Pancreas (tissue), 10 donors: ENCODE measurements at regions not wholly inside any gene's neighbourhood (a gene's known extent, or its start where the extent isn't known, plus 50 kb on each side); places are given as distances from the start of the nearest gene placed in this dataset.
"Not testable (repeated sequence)": the region's sequence is repeated elsewhere in the genome, so short reads cannot be mapped to it uniquely, and the experiment has no call there.

Source experiments
- ATAC-seq, 4 donors: fragments of 200-7000 bp; cut with Tn5 transposase; one replicate each; pipeline versions ENCODE4 v1.8.0 to v1.9.1; 2020; ENCODE audit warnings: mild to moderate bottlenecking in 4 of 4, moderate library complexity in 4 of 4
- DNase-seq, 6 donors: peaks; one replicate each; pipeline ENCODE4 v3.0.0-alpha.2; 2020
- FAIRE-seq: peaks from 2 replicates; lab custom pipeline; 2012; peaks lifted over from hg19 to GRCh38; lab: Jason Lieb, UNC
- H3K27ac ChIP-seq, 4 donors: fragments of 200-600 bp; sonication (generic); 1 replicate in 3 of 4; 2 replicates in 1 of 4; pipeline versions ENCODE4 v1.5.0 to v1.8.0; 2020
- H3K27me3 ChIP-seq, 4 donors: fragments of 200-600 bp; one replicate each; pipeline ENCODE4 v1.8.0; 2021
- H3K36me3 ChIP-seq, 3 donors: fragments of 200-600 bp; sonication (generic) in 1 of 3; one replicate each; pipeline versions ENCODE4 v1.5.0 to v1.8.0; 2020 to 2021
- H3K4me1 ChIP-seq, 3 donors: fragments of 200-600 bp; one replicate each; pipeline ENCODE4 v1.8.0; 2021
- H3K4me3 ChIP-seq, 4 donors: fragments of 200-600 bp; sonication (generic) in 2 of 4; one replicate each; pipeline versions ENCODE4 v1.5.0 to v1.8.0; 2020 to 2021
- H3K9me3 ChIP-seq, 4 donors: fragments of 200-600 bp; one replicate each; pipeline ENCODE4 v1.8.0; 2021
- CTCF ChIP-seq, 4 donors: fragments of 200-600 bp; sonication (generic) in 3 of 4; IDR thresholded peaks; one replicate each; pipeline versions ENCODE4 v1.5.0 to v1.8.0; 2021; ENCODE audit warnings: antibody characterized with exemption in 4 of 4
- WGBS, 2 donors: extraction: QIAGEN DNeasy Blood & Tissue Kit; methylation state at CpG; one replicate each; pipeline ENCODE4 v1.1.7; 2013; 5-methylcytosine and 5-hydroxymethylcytosine counted together
- intact Hi-C, 3 donors: fragments of 100-400 bp; cut with DNase I; formaldehyde crosslinking; loops; one replicate each; pipeline versions ENCODE4 v1.11.1 to v1.14.2; 2022
- donor health status: healthy with polysubstance abuse.
- donor health status: DM: no; HTN: no; CAD: no; lungs with moderate emphysema.
- donor health status: DM: no; HTN: no; CAD: no.
- donor health status: control.
- donor health status: control.
- donor health status: Bipolar disorder and iron deficiency.
- donor health status: DM: yes; HTN: yes; CAD: no.
- donor health status: DM: no; HTN: no; CAD: no.
- donor health status: DM: no; HTN: no; CAD: no.
- donor health status: DM: yes; HTN: yes; CAD: no.

- H3K27me3 ChIP-seq, result no peaks in the 10 kb centered on the region
- H3K27ac ChIP-seq, result no peak overlapping the region
- intact Hi-C loops, result no loop called here
- H3K9me3 ChIP-seq, result no peaks in the 10 kb centered on the region
- no peak for FAIRE-seq
- no peak for TF ChIP-seq CTCF (IDR thresholded peaks at IDR 0.05)
- DNase-seq, result no peak
- no peak for ATAC-seq
- no peaks in the 10 kb centered on the region for H3K4me1 ChIP-seq
- no peak overlapping the region for H3K4me3 ChIP-seq
- H3K36me3 ChIP-seq, result no peaks in the 10 kb centered on the region
Observed at GRCh38 chr3:107913701-107914100, 177.1 kb downstream of the CD47 start.

DNA sequence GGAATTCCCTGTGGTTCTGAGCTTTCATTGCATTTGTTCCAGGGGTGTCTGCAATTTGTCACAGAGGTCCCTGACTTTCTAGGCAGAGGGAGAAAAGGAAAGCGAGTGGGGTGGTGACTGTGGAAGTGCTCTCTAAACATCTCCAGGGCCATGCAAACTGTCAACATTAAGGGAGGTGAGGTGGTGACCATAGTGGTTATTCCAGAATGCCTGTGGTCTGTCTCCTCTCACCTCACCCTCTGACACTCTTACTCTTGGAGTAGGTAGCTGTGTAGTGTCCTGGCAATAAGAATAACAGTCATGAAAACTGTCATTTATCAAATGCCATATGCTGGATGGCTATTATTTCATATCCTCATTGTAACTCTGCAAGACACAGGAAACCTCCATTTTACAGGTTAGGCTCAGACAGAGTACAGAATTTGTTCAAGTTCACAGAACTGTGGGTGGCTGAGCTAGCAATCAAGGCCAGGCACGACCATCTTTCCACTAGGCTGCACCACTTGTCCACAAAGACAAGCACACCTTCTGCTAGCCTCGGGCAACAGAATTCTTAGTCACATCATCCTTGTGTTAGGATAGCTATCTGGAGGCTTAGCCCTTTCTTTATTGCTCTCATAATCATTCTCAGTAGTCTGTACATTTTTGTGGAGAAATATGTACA is 179.4 kb downstream of the CD47 start:
- DNase-seq (no peak), ATAC-seq (no peak), FAIRE-seq (no peak)
- no peak overlapping the region for H3K4me3 ChIP-seq
- H3K36me3 ChIP-seq, result no peaks in the 10 kb centered on the region
- intact Hi-C loops, result no loop called here
- no peaks in the 10 kb centered on the region for H3K9me3 ChIP-seq
- no peak overlapping the region for H3K27ac ChIP-seq
- no peaks in the 10 kb centered on the region for H3K27me3 ChIP-seq
- H3K4me1 ChIP-seq, result no peaks in the 10 kb centered on the region
- TF ChIP-seq CTCF (IDR thresholded peaks at IDR 0.05), result no peak
- 60 to 65% methylated on average over 3 of the region's 3 CpGs for WGBS, 2 donors

DNA sequence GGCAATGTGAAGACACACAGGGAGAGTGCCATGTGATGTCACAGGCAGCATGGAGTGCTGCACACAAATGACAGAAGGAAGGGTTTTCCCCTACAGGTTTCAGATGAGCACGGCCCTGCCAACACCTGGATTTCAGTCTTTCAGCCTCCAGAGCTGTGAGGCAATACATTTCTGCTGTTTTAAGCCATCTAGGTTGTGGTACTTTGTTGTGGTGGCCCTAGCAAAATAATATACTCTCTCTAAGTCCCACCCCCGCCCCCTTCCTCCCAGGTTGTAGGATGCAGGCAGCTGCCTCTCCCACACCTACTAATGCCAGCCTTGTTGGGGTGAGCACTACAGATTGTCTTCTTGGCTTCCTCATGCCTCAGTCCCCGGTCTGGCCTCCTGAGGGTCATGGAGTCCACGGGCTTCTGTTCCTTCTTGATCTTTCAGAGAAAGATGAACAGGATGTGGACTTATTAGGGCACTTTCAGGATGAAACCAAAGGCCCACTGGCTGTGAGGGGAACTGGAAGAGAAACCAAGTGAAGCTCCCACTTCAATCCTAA is 180.0 kb downstream of the CD47 start:
- intact Hi-C loops, result no loop called here
- no peaks in the 10 kb centered on the region for H3K36me3 ChIP-seq
- no peak for DNase-seq
- H3K4me3 ChIP-seq, result no peak overlapping the region
- no peaks in the 10 kb centered on the region for H3K4me1 ChIP-seq
- no peak for FAIRE-seq
- no peak overlapping the region for H3K27ac ChIP-seq
- H3K9me3 ChIP-seq, result no peaks in the 10 kb centered on the region
- TF ChIP-seq CTCF (IDR thresholded peaks at IDR 0.05), result no peak
- no peaks in the 10 kb centered on the region for H3K27me3 ChIP-seq
- ATAC-seq, result no peak
- WGBS, 2 donors, result 66 to 68% methylated on average over 4 of the region's 4 CpGs

GRCh38 chr3:107909583-107909982 is 181.2 kb downstream of the CD47 start:
- H3K4me1 ChIP-seq, H3K4me3 ChIP-seq, intact Hi-C loops, H3K9me3 ChIP-seq, FAIRE-seq, H3K36me3 ChIP-seq, ATAC-seq, DNase-seq, H3K27ac ChIP-seq, H3K27me3 ChIP-seq: not testable (repeated sequence)
- 88 to 95% methylated on average over 3 of the region's 3 CpGs for WGBS, 2 donors

GRCh38 chr3:107907996-107908395 is 182.8 kb downstream of the CD47 start:
- Histone ChIP-seq H3K27me3 (no peaks in the 10 kb centered on the region), H3K4me1 (no peaks in the 10 kb centered on the region), H3K27ac (no peak overlapping the region), H3K9me3 (no peaks in the 10 kb centered on the region), H3K4me3 (no peak overlapping the region), H3K36me3 (no peaks in the 10 kb centered on the region)
- FAIRE-seq, result no peak
- intact Hi-C loops, result no loop called here
- TF ChIP-seq CTCF (IDR thresholded peaks at IDR 0.05), result no peak
- no peak for ATAC-seq
- DNase-seq, result no peak
